Endothelial cell of umbilical vein (primary cell): ENCODE measurements at regions not wholly inside any gene's neighbourhood (a gene's known extent, or its start where the extent isn't known, plus 50 kb on each side); places are given as distances from the start of the nearest gene placed in this dataset.

Experiments
- BruUV-seq: library from RNA; stranded (reverse); fragments of 400-500 nt; replicated peaks from 2 replicates; lab custom pipeline; 2021; lab: Mats Ljungman, UMichigan
- CTCF ChIA-PET: fragments of 300-600, 350-600 bp; sonication (Branson Sonifier 250); formaldehyde crosslinking; loops from one replicate; lab custom pipeline; 2021; ENCODE audit warnings: antibody characterized with exemption, inconsistent platforms; lab: Charles Lee
- POLR2A ChIA-PET: fragments of 300-600, 350-600 bp; sonication (Branson Sonifier 250); formaldehyde crosslinking; loops from one replicate; lab custom pipeline; 2021; ENCODE audit warnings: antibody characterized with exemption, inconsistent platforms; lab: Charles Lee
- DNase-seq: peaks from one replicate; pipeline ENCODE4 v3.0.0-alpha.2; 2011; ENCODE audit warnings: low read depth, low spot score
- FAIRE-seq: peaks from 2 replicates; lab custom pipeline; 2011; peaks lifted over from hg19 to GRCh38; lab: Jason Lieb, UNC
- H2AFZ ChIP-seq: 2 replicates; pipeline ENCODE4 v1.6.0; 2012; ENCODE audit warnings: low read depth, low read length, control low read depth, inconsistent platforms
- H3K27ac ChIP-seq: 2 replicates; pipeline ENCODE4 v1.5.1; 2011; ENCODE audit warnings: low read depth, mild to moderate bottlenecking, control low read depth, low read length, moderate library complexity; ENCODE audit not compliant: insufficient read depth
- H3K27me3 ChIP-seq, 2 experiments: 2 replicates each; pipeline versions ENCODE4 v1.6.0 to v1.6.1; 2011; ENCODE audit warnings: low read length in 2 of 2, mixed read lengths in 1 of 2; ENCODE audit not compliant: control insufficient read depth in 2 of 2, insufficient read depth in 2 of 2
- H3K36me3 ChIP-seq, 2 experiments: 2 replicates in 1 of 2; 3 replicates in 1 of 2; pipeline ENCODE4 v1.5.1; 2011; ENCODE audit warnings: low read length in 2 of 2, mild to moderate bottlenecking in 1 of 2, moderate library complexity in 1 of 2; ENCODE audit not compliant: control insufficient read depth in 2 of 2, insufficient read depth in 2 of 2; ENCODE audit errors: extremely low read depth in 1 of 2
- H3K4me1 ChIP-seq: 3 replicates; pipeline ENCODE4 v1.5.1; 2011; ENCODE audit warnings: mild to moderate bottlenecking, low read length; ENCODE audit not compliant: control insufficient read depth, insufficient read depth; ENCODE audit errors: extremely low read depth
- H3K4me2 ChIP-seq: 2 replicates; pipeline ENCODE4 v1.6.1; 2011; ENCODE audit warnings: low read length, control low read depth, mixed read lengths; ENCODE audit not compliant: insufficient read depth
- H3K4me3 ChIP-seq, 3 experiments: fragments of 200-600 bp in 1 of 3; sonication (generic), shearing (Covaris generic) in 1 of 3; replicated peaks in 1 of 3; 2 replicates each; pipeline ENCODE4 v1.5.1; 2011 to 2016; ENCODE audit warnings: control low read depth in 3 of 3, low read length in 3 of 3, mild to moderate bottlenecking in 2 of 3, inconsistent platforms in 1 of 3, low read depth in 1 of 3, moderate library complexity in 1 of 3; ENCODE audit not compliant: insufficient read depth in 1 of 3
- H3K79me2 ChIP-seq: 2 replicates; pipeline ENCODE4 v1.6.0; 2012; ENCODE audit warnings: low read length, inconsistent platforms; ENCODE audit not compliant: control insufficient read depth, insufficient read depth
- H3K9ac ChIP-seq: replicated peaks from 2 replicates; pipeline ENCODE3; 2011; ENCODE audit warnings: low read length, control low read depth; ENCODE audit not compliant: insufficient read depth; ENCODE audit errors: extremely low read depth
- H3K9me1 ChIP-seq: replicated peaks from 3 replicates; pipeline ENCODE4 v1.6.0; 2011; ENCODE audit warnings: mild to moderate bottlenecking, low read length; ENCODE audit not compliant: control insufficient read depth, insufficient read depth; ENCODE audit errors: extremely low read depth
- H3K9me3 ChIP-seq: replicated peaks from 2 replicates; pipeline ENCODE4 v1.5.1; 2012; ENCODE audit warnings: low read length, inconsistent platforms; ENCODE audit not compliant: control insufficient read depth, insufficient read depth
- H4K20me1 ChIP-seq: replicated peaks from 2 replicates; pipeline ENCODE3; 2011; ENCODE audit warnings: mild to moderate bottlenecking, low read length; ENCODE audit not compliant: control insufficient read depth, insufficient read depth; ENCODE audit errors: extremely low read depth
- CTCF ChIP-seq, 2 donors: IDR thresholded peaks; 1 replicate in 1 of 2; 2 replicates in 1 of 2; pipeline ENCODE4 v1.5.1; 2011; ENCODE audit warnings: low read length in 2 of 2, mild to moderate bottlenecking in 2 of 2, moderate library complexity in 2 of 2, control low read depth in 1 of 2, inconsistent platforms in 1 of 2, low read depth in 1 of 2; ENCODE audit not compliant: insufficient read depth in 1 of 2; ENCODE audit errors: extremely low read depth in 1 of 2
- EZH2 ChIP-seq: IDR thresholded peaks from 2 replicates; pipeline ENCODE4 v1.6.1; 2012; ENCODE audit warnings: borderline replicate concordance, low read depth, mild to moderate bottlenecking, moderate library complexity, low read length, inconsistent platforms; ENCODE audit not compliant: severe bottlenecking
- FOS ChIP-seq: IDR thresholded peaks from 2 replicates; pipeline ENCODE4 v1.6.1; 2011; ENCODE audit warnings: mild to moderate bottlenecking, low read length, moderate library complexity, borderline replicate concordance; ENCODE audit not compliant: insufficient read depth
- GATA2 ChIP-seq: IDR thresholded peaks from 2 replicates; pipeline ENCODE4 v1.7.0; 2011; ENCODE audit warnings: low read depth, mild to moderate bottlenecking, moderate library complexity, mixed read lengths, low read length; ENCODE audit not compliant: insufficient read length, insufficient read depth
- JUN ChIP-seq: IDR thresholded peaks from 2 replicates; pipeline ENCODE4 v1.6.1; 2011; ENCODE audit warnings: borderline replicate concordance, low read depth; ENCODE audit not compliant: insufficient read length, insufficient read depth
- MAX ChIP-seq: IDR thresholded peaks from 2 replicates; pipeline ENCODE4 v1.6.1; 2011; ENCODE audit not compliant: insufficient read depth, insufficient read length
- MYC ChIP-seq: IDR thresholded peaks from one replicate; pipeline ENCODE4 v1.6.1; 2011; ENCODE audit warnings: mild to moderate bottlenecking, low read depth, low read length
- POLR2A ChIP-seq: IDR thresholded peaks from 2 replicates; pipeline ENCODE4 v1.6.1; 2012; ENCODE audit warnings: low read depth, mild to moderate bottlenecking, control low read depth, low read length
- POLR2AphosphoS5 ChIP-seq: IDR thresholded peaks from 2 replicates; pipeline ENCODE4 v1.6.1; 2012; ENCODE audit warnings: low read depth, mild to moderate bottlenecking, control low read depth, low read length, moderate library complexity; ENCODE audit not compliant: insufficient read depth
- dilution Hi-C: fragments of 300-500 bp; cut with MboI; formaldehyde crosslinking; loops from one replicate; pipeline ENCODE4 v1.15.0; 2019; ENCODE audit warnings: low sequenced_read_pairs; ENCODE audit not compliant: extremely low pct_ligation_motif_present
- intact Hi-C: fragments of 100-400 bp; cut with micrococcal nuclease; formaldehyde crosslinking; loops from one replicate; pipeline ENCODE4 v1.10.0; 2022

- Histone ChIP-seq H3K9me3 (no peaks in the 10 kb centered on the region), H3K27ac (no peak overlapping the region), H3K4me3 (no peak overlapping the region), H3K4me1 (no peaks in the 10 kb centered on the region), H3K4me2 (no peak overlapping the region), H3K9me1 (no peaks in the 10 kb centered on the region), H3K36me3 (no peaks in the 10 kb centered on the region), H3K9ac (no peak overlapping the region), H4K20me1 (no peaks in the 10 kb centered on the region), H3K79me2 (no peaks in the 10 kb centered on the region), H2AFZ (no peak overlapping the region), H3K27me3 (no peaks in the 10 kb centered on the region)
- intact Hi-C loops: no loop called here
- no TSS peak for BruUV-seq
- ChIA-PET CTCF (no interaction called here), POLR2A (no interaction called here)
- dilution Hi-C loops: no loop called here
- FAIRE-seq (no peak), DNase-seq (no peak)
- TF ChIP-seq FOS (no peak), GATA2 (no peak), MYC (no peak), CTCF (IDR thresholded peaks at IDR 0.05; ENCODE audit: extremely low read depth in 1 of 2, insufficient read depth in 1 of 2, low read depth in 1 of 2, low read length in 2 of 2) (no peak), POLR2AphosphoS5 (no peak), EZH2 (no peak), MAX (no peak), POLR2A (no peak), JUN (no peak)
Observed at GRCh38 chr3:152195206-152195605, 73.5 kb upstream of the MBNL1 start.
